Mesenchymal stem cell (in vitro differentiated cells and primary cell): ENCODE measurements at regions not wholly inside any gene's neighbourhood (a gene's known extent, or its start where the extent isn't known, plus 50 kb on each side); places are given as distances from the start of the nearest gene placed in this dataset.
A peak's percentile ranks its signal among the peaks of the same experiment; 100 is the strongest.

ENCODE experiments used
- DNase-seq: peaks from one replicate; pipeline ENCODE4 v3.0.0-alpha.2; 2013
- H2AFZ ChIP-seq: one replicate; pipeline ENCODE4 v1.6.1; 2013; ENCODE audit warnings: low read depth, mild to moderate bottlenecking, control low read depth, inconsistent platforms, low read length, moderate library complexity
- H2AK5ac ChIP-seq: 2 replicates; pipeline ENCODE4 v1.6.1; 2013; ENCODE audit warnings: low read length, moderate library complexity, mild to moderate bottlenecking, inconsistent platforms; ENCODE audit not compliant: severe bottlenecking
- H2BK120ac ChIP-seq: one replicate; pipeline ENCODE4 v1.6.1; 2013; ENCODE audit warnings: low read depth, mild to moderate bottlenecking, inconsistent platforms, low read length, moderate library complexity
- H2BK12ac ChIP-seq, 2 experiments: one replicate each; pipeline ENCODE4 v1.6.1; 2013; ENCODE audit warnings: inconsistent platforms in 2 of 2, low read length in 2 of 2, mild to moderate bottlenecking in 2 of 2, moderate library complexity in 2 of 2, control low read depth in 1 of 2
- H2BK15ac ChIP-seq: one replicate; pipeline ENCODE4 v1.6.1; 2013; ENCODE audit warnings: mild to moderate bottlenecking, low read depth, inconsistent platforms; ENCODE audit not compliant: poor library complexity, severe bottlenecking
- H2BK5ac ChIP-seq: 2 replicates; pipeline ENCODE4 v1.6.1; 2013; ENCODE audit warnings: low read depth, mild to moderate bottlenecking, low read length, control low read depth, inconsistent platforms; ENCODE audit not compliant: poor library complexity, severe bottlenecking
- H3K14ac ChIP-seq, 2 experiments: one replicate each; pipeline ENCODE4 v1.6.1; 2013; ENCODE audit warnings: inconsistent platforms in 2 of 2, low read length in 2 of 2, control low read depth in 1 of 2, mild to moderate bottlenecking in 1 of 2, moderate library complexity in 1 of 2
- H3K18ac ChIP-seq, 2 experiments: one replicate each; pipeline ENCODE4 v1.6.1; 2013; ENCODE audit warnings: inconsistent platforms in 2 of 2, low read length in 2 of 2, control low read depth in 1 of 2, low read depth in 1 of 2, mild to moderate bottlenecking in 1 of 2
- H3K23ac ChIP-seq, 2 experiments: one replicate each; pipeline ENCODE4 v1.6.1; 2013; ENCODE audit warnings: inconsistent platforms in 2 of 2, low read length in 2 of 2, mild to moderate bottlenecking in 2 of 2, moderate library complexity in 2 of 2, control low read depth in 1 of 2
- H3K27ac ChIP-seq: 2 replicates; pipeline ENCODE4 v1.5.1; 2013; ENCODE audit warnings: mild to moderate bottlenecking, moderate library complexity, low read length, control low read depth, inconsistent platforms; ENCODE audit not compliant: poor library complexity, severe bottlenecking
- H3K27me3 ChIP-seq, 2 experiments: 2 replicates each; pipeline versions ENCODE4 v1.6.1 to v1.7.0; 2013; ENCODE audit warnings: low read length in 2 of 2, mild to moderate bottlenecking in 2 of 2, moderate library complexity in 2 of 2, control low read depth in 1 of 2, inconsistent platforms in 1 of 2; ENCODE audit not compliant: control insufficient read depth in 1 of 2, insufficient read depth in 1 of 2
- H3K36me3 ChIP-seq, 2 experiments: 2 replicates each; pipeline versions ENCODE4 v1.6.1 to v1.7.0; 2013; ENCODE audit warnings: low read length in 2 of 2, control low read depth in 1 of 2, inconsistent platforms in 1 of 2, low read depth in 1 of 2, mild to moderate bottlenecking in 1 of 2; ENCODE audit not compliant: insufficient read depth in 2 of 2, control insufficient read depth in 1 of 2
- H3K4ac ChIP-seq, 2 experiments: one replicate each; pipeline ENCODE4 v1.6.1; 2013; ENCODE audit warnings: inconsistent platforms in 2 of 2, low read length in 2 of 2, mild to moderate bottlenecking in 2 of 2, moderate library complexity in 2 of 2, control low read depth in 1 of 2, low read depth in 1 of 2
- H3K4me1 ChIP-seq: 2 replicates; pipeline ENCODE4 v1.6.1; 2013; ENCODE audit warnings: low read depth, low read length, control low read depth; ENCODE audit not compliant: control insufficient read depth, insufficient read depth
- H3K4me2 ChIP-seq: 2 replicates; pipeline ENCODE4 v1.6.1; 2013; ENCODE audit warnings: low read length, mild to moderate bottlenecking, inconsistent platforms; ENCODE audit not compliant: poor library complexity, severe bottlenecking
- H3K4me3 ChIP-seq, 2 experiments: 2 replicates each; pipeline versions ENCODE4 v1.5.1 to v1.7.0; 2013; ENCODE audit warnings: low read length in 2 of 2, mild to moderate bottlenecking in 2 of 2, control low read depth in 1 of 2, low read depth in 1 of 2; ENCODE audit not compliant: insufficient read depth in 1 of 2
- H3K79me1 ChIP-seq: replicated peaks from 2 replicates; pipeline ENCODE4 v1.6.1; 2013; ENCODE audit warnings: mild to moderate bottlenecking, control low read depth, low read length, inconsistent platforms; ENCODE audit not compliant: poor library complexity, severe bottlenecking
- H3K9ac ChIP-seq: 2 replicates; pipeline ENCODE4 v1.7.0; 2013; ENCODE audit warnings: mild to moderate bottlenecking, low read length, moderate library complexity
- H3K9me3 ChIP-seq: 2 replicates; pipeline ENCODE4 v1.7.0; 2013; ENCODE audit warnings: mild to moderate bottlenecking, low read length; ENCODE audit not compliant: control insufficient read depth
- H4K8ac ChIP-seq: one replicate; pipeline ENCODE4 v1.6.1; 2013; ENCODE audit warnings: inconsistent platforms, mild to moderate bottlenecking, low read length, moderate library complexity
- H4K91ac ChIP-seq: one replicate; pipeline ENCODE4 v1.6.1; 2013; ENCODE audit warnings: mild to moderate bottlenecking, low read length, inconsistent platforms
- WGBS: methylation state at CpG from one replicate; pipeline ENCODE4 v1.1.7; 2013; ENCODE audit warnings: mixed read lengths; 5-methylcytosine and 5-hydroxymethylcytosine counted together

DNA sequence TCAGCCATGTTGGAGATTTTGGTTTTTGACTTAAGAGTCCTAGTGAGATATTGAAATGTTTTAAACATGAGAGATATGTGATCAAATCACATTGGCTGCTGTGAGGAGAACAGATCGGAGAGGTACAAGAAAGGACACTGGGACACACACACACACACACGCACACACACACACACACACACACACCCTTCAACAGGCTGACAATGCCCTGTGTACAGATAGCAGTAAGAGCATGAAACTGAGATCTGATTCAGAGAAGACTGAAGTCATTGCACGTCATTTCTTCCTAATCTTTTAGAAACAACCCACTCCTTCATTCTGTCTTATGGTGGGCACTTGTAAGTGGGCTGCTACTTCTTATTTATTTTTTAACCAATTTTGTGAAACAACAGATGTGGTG, 200.5 kb upstream of the E2F8 start:
- peak overlapping the region in 1 of 2 experiments; percentile 55 for H3K18ac ChIP-seq
- peaks cover 8% of the 10 kb centered on the region for H3K4me1 ChIP-seq
- H3K27me3 ChIP-seq: peaks cover 0 to 4% of the 10 kb centered on the region in 2 experiments
- peak overlapping the region in 1 of 2 experiments; percentile 15 for H2BK12ac ChIP-seq
- H2BK15ac ChIP-seq: no peak overlapping the region
- DNase-seq: no peak
- no peaks in the 10 kb centered on the region for H3K36me3 ChIP-seq
- H2BK120ac ChIP-seq: no peak overlapping the region
- no peak overlapping the region for H2AFZ ChIP-seq
- H2AK5ac ChIP-seq: no peak overlapping the region
- no peak overlapping the region for H3K9ac ChIP-seq
- 67% methylated on average over 2 of the region's 3 CpGs for WGBS
- no peak overlapping the region for H3K27ac ChIP-seq
- H4K8ac ChIP-seq: no peak overlapping the region
- no peak overlapping the region for H2BK5ac ChIP-seq
- no peak overlapping the region for H3K14ac ChIP-seq
- H3K9me3 ChIP-seq: peaks cover 1% of the 10 kb centered on the region
- H3K4ac ChIP-seq: no peak overlapping the region
- H3K4me3 ChIP-seq: no peak overlapping the region
- no peaks in the 10 kb centered on the region for H3K79me1 ChIP-seq
- no peak overlapping the region for H4K91ac ChIP-seq
- no peak overlapping the region for H3K23ac ChIP-seq
- H3K4me2 ChIP-seq: no peak overlapping the region

DNA sequence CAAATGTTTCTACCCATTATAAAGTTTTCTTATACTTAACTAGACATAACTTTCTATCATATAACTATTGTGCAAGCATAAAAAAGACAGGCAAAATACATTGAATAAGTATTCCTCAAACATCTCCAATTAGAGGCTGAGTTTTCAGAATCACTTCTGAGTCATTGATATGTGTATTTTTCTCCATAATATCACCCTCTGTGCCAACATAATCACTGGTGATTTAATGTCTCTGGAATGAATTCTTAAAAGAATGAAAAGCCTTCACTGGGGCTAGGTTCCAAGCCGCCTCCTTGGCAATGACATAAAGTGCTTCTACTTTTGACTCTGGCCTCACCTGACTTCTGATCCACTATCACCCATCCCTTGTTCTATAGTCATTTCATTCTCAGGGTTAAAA, 197.0 kb upstream of the E2F8 start:
- no peak overlapping the region for H3K18ac ChIP-seq
- H3K4me1 ChIP-seq: peaks cover 8% of the 10 kb centered on the region
- no peak overlapping the region for H2BK12ac ChIP-seq
- no peak overlapping the region for H3K27ac ChIP-seq
- peaks cover 0 to 13% of the 10 kb centered on the region in 2 experiments for H3K27me3 ChIP-seq
- H2BK15ac ChIP-seq: no peak overlapping the region
- no peaks in the 10 kb centered on the region for H3K79me1 ChIP-seq
- no peak overlapping the region for H2BK120ac ChIP-seq
- no peak overlapping the region for H3K14ac ChIP-seq
- H3K36me3 ChIP-seq: no peaks in the 10 kb centered on the region
- no peak overlapping the region for H3K4me2 ChIP-seq
- H4K91ac ChIP-seq: no peak overlapping the region
- H3K9me3 ChIP-seq: peaks cover 3% of the 10 kb centered on the region
- no peak overlapping the region for H2AK5ac ChIP-seq
- H3K4ac ChIP-seq: no peak overlapping the region
- peak overlapping the region in 1 of 2 experiments; percentile 4 for H3K4me3 ChIP-seq
- no peak overlapping the region for H3K23ac ChIP-seq
- H3K9ac ChIP-seq: no peak overlapping the region
- WGBS: 46% methylated on average over 1 of the region's 1 CpG
- no peak for DNase-seq
- no peak overlapping the region for H4K8ac ChIP-seq
- no peak overlapping the region for H2AFZ ChIP-seq
- H2BK5ac ChIP-seq: no peak overlapping the region

DNA sequence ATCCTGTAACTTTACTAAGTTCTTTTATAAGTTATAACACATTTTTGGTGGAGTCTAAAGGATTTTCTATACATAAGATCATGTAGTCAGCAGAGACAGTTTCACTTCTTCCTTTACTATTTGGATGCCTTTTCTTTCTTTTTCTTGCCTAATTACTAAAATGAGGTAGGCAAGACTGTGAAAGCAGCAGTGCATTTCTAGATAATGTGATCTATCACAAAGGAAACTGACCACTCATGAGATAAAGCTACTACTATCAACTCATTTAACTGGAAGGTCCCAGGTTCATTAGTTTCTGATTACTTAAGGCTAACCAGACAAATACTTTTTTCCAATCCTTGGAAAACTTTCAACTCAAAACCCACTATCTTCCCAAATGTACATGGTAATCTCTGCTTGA, 196.2 kb upstream of the E2F8 start:
- H3K14ac ChIP-seq: no peak overlapping the region
- H3K27ac ChIP-seq: no peak overlapping the region
- no peak overlapping the region for H3K18ac ChIP-seq
- DNase-seq: no peak
- H2BK120ac ChIP-seq: no peak overlapping the region
- no peak overlapping the region for H2BK15ac ChIP-seq
- no peak overlapping the region for H3K23ac ChIP-seq
- no peak overlapping the region for H4K91ac ChIP-seq
- no peak overlapping the region for H2AK5ac ChIP-seq
- no peak overlapping the region for H3K4me2 ChIP-seq
- no peak overlapping the region for H3K4me3 ChIP-seq
- H2BK5ac ChIP-seq: no peak overlapping the region
- H3K27me3 ChIP-seq: peaks cover 0 to 18% of the 10 kb centered on the region in 2 experiments
- no peak overlapping the region for H3K4ac ChIP-seq
- H2AFZ ChIP-seq: no peak overlapping the region
- no peaks in the 10 kb centered on the region for H3K79me1 ChIP-seq
- no peak overlapping the region for H2BK12ac ChIP-seq
- H3K9me3 ChIP-seq: peaks cover 3% of the 10 kb centered on the region
- H4K8ac ChIP-seq: no peak overlapping the region
- H3K9ac ChIP-seq: no peak overlapping the region
- H3K4me1 ChIP-seq: peaks cover 3% of the 10 kb centered on the region
- H3K36me3 ChIP-seq: no peaks in the 10 kb centered on the region

DNA sequence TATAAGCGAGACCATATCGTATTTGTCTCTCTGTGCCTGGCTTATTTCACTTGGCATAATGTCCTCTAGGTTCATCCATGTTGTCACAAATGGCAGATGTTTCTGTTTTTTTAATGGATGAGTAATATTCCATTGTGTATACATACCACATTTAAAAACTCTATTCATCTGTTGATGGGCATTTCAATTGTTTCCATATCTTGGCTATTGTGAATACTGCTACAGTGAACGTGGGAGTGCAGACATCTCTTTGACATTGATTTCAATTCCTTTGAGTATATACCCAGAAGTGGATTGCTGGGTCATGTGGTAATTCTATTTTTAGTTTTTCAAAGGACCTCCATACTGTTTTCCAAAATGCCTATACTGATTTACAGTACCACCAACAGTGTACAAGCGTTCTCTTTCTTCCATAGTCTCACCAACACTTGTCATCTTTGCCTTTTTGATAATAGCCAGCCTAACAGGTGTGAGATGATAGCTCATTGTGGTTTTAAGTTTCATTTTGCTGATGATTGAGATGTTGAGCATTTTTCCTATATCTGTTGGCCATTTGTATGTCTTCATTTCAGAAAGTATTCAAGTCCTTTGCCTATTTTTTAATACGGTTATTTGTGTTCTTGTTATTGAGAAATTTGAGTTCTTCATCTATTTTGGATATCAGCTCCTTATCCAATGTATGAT, 194.7 kb upstream of the E2F8 start:
- H3K36me3 ChIP-seq: no peaks in the 10 kb centered on the region
- H3K14ac ChIP-seq: no peak overlapping the region
- no peaks in the 10 kb centered on the region for H3K79me1 ChIP-seq
- H3K4me2 ChIP-seq: no peak overlapping the region
- no peak overlapping the region for H2BK15ac ChIP-seq
- H2BK120ac ChIP-seq: no peak overlapping the region
- peaks cover 3% of the 10 kb centered on the region for H3K9me3 ChIP-seq
- no peak overlapping the region for H2AFZ ChIP-seq
- H3K18ac ChIP-seq: no peak overlapping the region
- H3K4me1 ChIP-seq: no peaks in the 10 kb centered on the region
- WGBS: 90% methylated on average over 2 of the region's 5 CpGs
- H4K91ac ChIP-seq: no peak overlapping the region
- H2BK5ac ChIP-seq: no peak overlapping the region
- peaks cover 0 to 28% of the 10 kb centered on the region in 2 experiments for H3K27me3 ChIP-seq
- no peak overlapping the region for H2BK12ac ChIP-seq
- no peak overlapping the region for H3K4ac ChIP-seq
- no peak overlapping the region for H3K27ac ChIP-seq
- H3K4me3 ChIP-seq: peak overlapping the region in 1 of 2 experiments; percentile 7
- H3K9ac ChIP-seq: no peak overlapping the region
- no peak overlapping the region for H4K8ac ChIP-seq
- H2AK5ac ChIP-seq: no peak overlapping the region
- DNase-seq: no peak
- H3K23ac ChIP-seq: no peak overlapping the region
